OCI-LY1 (cell line): ENCODE measurements at regions not wholly inside any gene's neighbourhood (a gene's known extent, or its start where the extent isn't known, plus 50 kb on each side); places are given as distances from the start of the nearest gene placed in this dataset.

ENCODE experiments used
- H2AFZ ChIP-seq: fragments of 200-600 bp; sonication (generic), shearing (Covaris generic); 2 replicates; pipeline ENCODE4 v1.6.0; 2014; ENCODE audit warnings: antibody characterized with exemption, mild to moderate bottlenecking, low read length
- H3F3A ChIP-seq: fragments of 200-600 bp; sonication (generic), shearing (Covaris generic); 2 replicates; pipeline ENCODE4 v1.6.0; 2014; ENCODE audit warnings: mild to moderate bottlenecking, antibody characterized with exemption, low read length, moderate library complexity; ENCODE audit not compliant: insufficient read depth
- H3K27ac ChIP-seq: fragments of 200-600 bp; sonication (generic); 2 replicates; pipeline ENCODE4 v1.5.1; 2014; ENCODE audit warnings: low read length, mixed run types, mild to moderate bottlenecking, low read depth; ENCODE audit not compliant: poor library complexity, severe bottlenecking
- H3K27me3 ChIP-seq: fragments of 200-600 bp; sonication (generic); 2 replicates; pipeline ENCODE4 v1.6.0; 2014; ENCODE audit warnings: antibody characterized with exemption, mild to moderate bottlenecking, low read length, moderate library complexity; ENCODE audit not compliant: insufficient read depth
- H3K36me3 ChIP-seq: fragments of 200-600 bp; sonication (generic); 2 replicates; pipeline ENCODE4 v1.6.1; 2014; ENCODE audit warnings: mild to moderate bottlenecking, antibody characterized with exemption, low read length, moderate library complexity, mixed read lengths; ENCODE audit not compliant: insufficient read depth
- H3K4me1 ChIP-seq: fragments of 200-600 bp; sonication (generic); 2 replicates; pipeline ENCODE4 v1.5.1; 2014; ENCODE audit warnings: mild to moderate bottlenecking, low read length, moderate library complexity; ENCODE audit not compliant: insufficient read depth, severe bottlenecking
- H3K4me2 ChIP-seq: fragments of 200-600 bp; sonication (generic), shearing (Covaris generic); 2 replicates; pipeline ENCODE4 v1.6.1; 2014; ENCODE audit warnings: low read length
- H3K4me3 ChIP-seq: fragments of 200-600 bp; sonication (generic); 2 replicates; pipeline ENCODE4 v1.5.1; 2014; ENCODE audit warnings: low read length, low read depth, mild to moderate bottlenecking, mixed read lengths; ENCODE audit not compliant: poor library complexity, severe bottlenecking
- H3K79me2 ChIP-seq: fragments of 200-600 bp; shearing (Covaris generic); 2 replicates; pipeline ENCODE4 v1.6.1; 2016; ENCODE audit warnings: mixed run types, low read length, mixed read lengths; ENCODE audit not compliant: insufficient read depth
- H3K9ac ChIP-seq: fragments of 200-600 bp; sonication (generic), shearing (Covaris generic); 2 replicates; pipeline ENCODE4 v1.6.1; 2014; ENCODE audit warnings: mild to moderate bottlenecking, low read length, mixed read lengths
- H3K9me2 ChIP-seq: fragments of 200-600 bp; sonication (generic), shearing (Covaris generic); 2 replicates; pipeline ENCODE4 v1.6.1; 2014; ENCODE audit warnings: low read depth, mild to moderate bottlenecking, low read length, mixed read lengths
- H3K9me3 ChIP-seq: fragments of 200-600 bp; shearing (Covaris generic); 2 replicates; pipeline ENCODE4 v1.6.1; 2014; ENCODE audit warnings: low read length, mixed read lengths
- H4K20me1 ChIP-seq: fragments of 200-600 bp; sonication (generic), shearing (Covaris generic); 2 replicates; pipeline ENCODE4 v1.6.0; 2016; ENCODE audit warnings: mild to moderate bottlenecking, low read length; ENCODE audit not compliant: insufficient read depth
- CTCF ChIP-seq: fragments of 200-600 bp; sonication (generic), shearing (Covaris generic); IDR thresholded peaks from 2 replicates; pipeline ENCODE4 v1.5.1; 2017; ENCODE audit warnings: mild to moderate bottlenecking, antibody characterized with exemption, low read length, moderate library complexity, mixed read lengths
- EZH2 ChIP-seq: fragments of 200-600 bp; sonication (generic), shearing (Covaris generic); IDR thresholded peaks from 2 replicates; pipeline ENCODE4 v1.8.0; 2017; ENCODE audit warnings: borderline replicate concordance, mixed run types, mild to moderate bottlenecking, antibody characterized with exemption, low read length, moderate library complexity, mixed read lengths

GRCh38 chr7:153445641-153446040 is 606.6 kb upstream of the DPP6 start:
- Histone ChIP-seq H3F3A (no peaks in the 10 kb centered on the region), H3K79me2 (no peaks in the 10 kb centered on the region), H3K27me3 (no peaks in the 10 kb centered on the region)

GRCh38 chr7:153446490-153446889 is 605.7 kb upstream of the DPP6 start:
- Histone ChIP-seq H3K27ac (no peak overlapping the region), H3K9ac (no peak overlapping the region), H3K4me1 (no peaks in the 10 kb centered on the region), H3K4me2 (no peak overlapping the region), H3K9me2 (no peaks in the 10 kb centered on the region), H2AFZ (no peak overlapping the region), H3K79me2 (no peaks in the 10 kb centered on the region), H3F3A (no peaks in the 10 kb centered on the region), H4K20me1 (no peaks in the 10 kb centered on the region), H3K4me3 (no peak overlapping the region), H3K36me3 (no peaks in the 10 kb centered on the region), H3K9me3 (no peaks in the 10 kb centered on the region), H3K27me3 (no peaks in the 10 kb centered on the region)
- no peak for TF ChIP-seq EZH2
- TF ChIP-seq CTCF = no peak

More at GRCh38 chr7:153445641-153446040, 606.6 kb upstream of the DPP6 start:
- no peak overlapping the region for H3K9ac ChIP-seq
- no peak overlapping the region for H3K4me3 ChIP-seq
- no peaks in the 10 kb centered on the region for H3K9me2 ChIP-seq
- H3K4me1 ChIP-seq = no peaks in the 10 kb centered on the region
- no peak overlapping the region for H3K4me2 ChIP-seq
- no peaks in the 10 kb centered on the region for H3K36me3 ChIP-seq
- no peaks in the 10 kb centered on the region for H4K20me1 ChIP-seq
- H3K27ac ChIP-seq = no peak overlapping the region
- TF ChIP-seq EZH2 (no peak), CTCF (no peak)
- no peaks in the 10 kb centered on the region for H3K9me3 ChIP-seq
- H2AFZ ChIP-seq = no peak overlapping the region

- no peak for TF ChIP-seq CTCF
- TF ChIP-seq EZH2 = no peak
- no peak overlapping the region for H2AFZ ChIP-seq
- no peaks in the 10 kb centered on the region for H3K4me1 ChIP-seq
- no peaks in the 10 kb centered on the region for H3K9me2 ChIP-seq
- H3K9me3 ChIP-seq = no peaks in the 10 kb centered on the region
- no peak overlapping the region for H3K27ac ChIP-seq
- H3K79me2 ChIP-seq = no peaks in the 10 kb centered on the region
- H3K4me2 ChIP-seq = no peak overlapping the region
- H3K9ac ChIP-seq = no peak overlapping the region
- H4K20me1 ChIP-seq = no peaks in the 10 kb centered on the region
- H3K36me3 ChIP-seq = no peaks in the 10 kb centered on the region
- H3F3A ChIP-seq = no peaks in the 10 kb centered on the region
- no peaks in the 10 kb centered on the region for H3K27me3 ChIP-seq
- H3K4me3 ChIP-seq = no peak overlapping the region
Measured at GRCh38 chr7:153447011-153447410, 605.2 kb upstream of the DPP6 start.
